GM10266 (cell line): ENCODE measurements at regions not wholly inside any gene's neighbourhood (a gene's known extent, or its start where the extent isn't known, plus 50 kb on each side); places are given as distances from the start of the nearest gene placed in this dataset.

ENCODE experiments used
- DNase-seq: peaks from one replicate; pipeline ENCODE4 v3.0.0; 2012; ENCODE audit errors: extremely low spot score
- CTCF ChIP-seq: IDR thresholded peaks from 2 replicates; pipeline ENCODE4 v1.5.1; 2012; ENCODE audit warnings: mild to moderate bottlenecking, low read depth; ENCODE audit not compliant: control insufficient read depth, insufficient read depth; ENCODE audit errors: missing control alignments

- no peak for TF ChIP-seq CTCF
- DNase-seq, result no peak
These were observed 198.2 kb upstream of the TMC3 start for GRCh38 chr15:81572190-81572589.

GRCh38 chr15:81569286-81570080 is 195.5 kb upstream of the TMC3 start:
- no peak for DNase-seq

GRCh38 chr15:81567924-81568323 is 193.9 kb upstream of the TMC3 start:
- no peak for DNase-seq
- no peak for TF ChIP-seq CTCF

More at GRCh38 chr15:81569286-81570080, 195.5 kb upstream of the TMC3 start:
- TF ChIP-seq CTCF, result no peak

- no peak for TF ChIP-seq CTCF
- DNase-seq, result no peak
These were observed 189.0 kb upstream of the TMC3 start for GRCh38 chr15:81562986-81563385.

- DNase-seq, result no peak
- TF ChIP-seq CTCF, result no peak
These were observed 186.4 kb upstream of the TMC3 start for GRCh38 chr15:81560405-81560804.

GRCh38 chr15:81558056-81558455 is 184.0 kb upstream of the TMC3 start:
- no peak for DNase-seq
- TF ChIP-seq CTCF, result no peak

- TF ChIP-seq CTCF, result no peak
- no peak for DNase-seq
These were observed 181.3 kb upstream of the TMC3 start for GRCh38 chr15:81555346-81555745.
